ENCODE measurements at regions not wholly inside any gene's neighbourhood (a gene's known extent, or its start where the extent isn't known, plus 50 kb on each side); places are given as distances from the start of the nearest gene placed in this dataset.

GRCh38 chr5:91910655-91911054 is 527.5 kb upstream of the ARRDC3 start:
- Histone ChIP-seq H3K27ac (ENCODE audit: insufficient read depth, low read depth, low read length) (no peak overlapping the region), H3K36me3 (ENCODE audit: control insufficient read depth in 2 of 2, extremely low read depth in 1 of 2, insufficient read depth in 2 of 2, low read length in 2 of 2) (no peaks in the 10 kb centered on the region), H3K4me2 (ENCODE audit: insufficient read depth, low read length) (no peak overlapping the region), H2AFZ (ENCODE audit: low read depth, low read length) (no peak overlapping the region), H3K27me3 (ENCODE audit: control insufficient read depth in 2 of 2, insufficient read depth in 2 of 2, low read length in 2 of 2) (no peaks in the 10 kb centered on the region), H3K9me3 (replicated peaks; ENCODE audit: control insufficient read depth, insufficient read depth, low read length) (no peaks in the 10 kb centered on the region), H4K20me1 (replicated peaks; ENCODE audit: control insufficient read depth, extremely low read depth, insufficient read depth, low read length) (peaks cover 2% of the 10 kb centered on the region), H3K4me1 (ENCODE audit: control insufficient read depth, extremely low read depth, insufficient read depth, low read length) (no peaks in the 10 kb centered on the region), H3K79me2 (ENCODE audit: control insufficient read depth, insufficient read depth, low read length) (no peaks in the 10 kb centered on the region), H3K4me3 (replicated peaks in 1 of 3; ENCODE audit: insufficient read depth in 1 of 3, low read depth in 1 of 3, low read length in 3 of 3) (no peak overlapping the region), H3K9me1 (replicated peaks; ENCODE audit: control insufficient read depth, extremely low read depth, insufficient read depth, low read length) (no peaks in the 10 kb centered on the region), H3K9ac (replicated peaks; ENCODE audit: extremely low read depth, insufficient read depth, low read length) (no peak overlapping the region)
- dilution Hi-C loops (cut with MboI; ENCODE audit: extremely low pct_ligation_motif_present, low sequenced_read_pairs) (no loop called here), intact Hi-C loops (cut with micrococcal nuclease) (no loop called here)
- CTCF ChIA-PET, result no interaction called here
- no peak for FAIRE-seq
- TF ChIP-seq FOS (IDR thresholded peaks at IDR 0.05; ENCODE audit: borderline replicate concordance, insufficient read depth, low read length) (no peak), EZH2 (IDR thresholded peaks at IDR 0.05; ENCODE audit: borderline replicate concordance, low read depth, low read length, severe bottlenecking) (no peak), JUN (IDR thresholded peaks at IDR 0.05; ENCODE audit: borderline replicate concordance, insufficient read depth, insufficient read length, low read depth) (no peak), GATA2 (IDR thresholded peaks at IDR 0.05; ENCODE audit: insufficient read depth, insufficient read length, low read depth, low read length) (no peak), POLR2A (IDR thresholded peaks at IDR 0.05; ENCODE audit: low read depth, low read length) (no peak), POLR2AphosphoS5 (IDR thresholded peaks at IDR 0.05; ENCODE audit: insufficient read depth, low read depth, low read length) (no peak), CTCF (IDR thresholded peaks at IDR 0.05; ENCODE audit: extremely low read depth in 1 of 2, insufficient read depth in 1 of 2, low read depth in 1 of 2, low read length in 2 of 2) (no peak), MAX (IDR thresholded peaks at IDR 0.05; ENCODE audit: insufficient read depth, insufficient read length) (no peak), MYC (IDR thresholded peaks at IDR 0.05; ENCODE audit: low read depth, low read length) (no peak)
- no peak for DNase-seq (ENCODE audit: low read depth, low spot score)
- no TSS peak for BruUV-seq (replicated peaks)
- POLR2A ChIA-PET, result no interaction called here

Data from endothelial cell of umbilical vein (primary cell).